ENCODE measurements at regions not wholly inside any gene's neighbourhood (a gene's known extent, or its start where the extent isn't known, plus 50 kb on each side); places are given as distances from the start of the nearest gene placed in this dataset.
A peak's percentile ranks its signal among the peaks of the same experiment; 100 is the strongest.

- Histone ChIP-seq H3K27ac (no peak overlapping the region), H3K9me3 (no peaks in the 10 kb centered on the region), H3K36me3 (no peaks in the 10 kb centered on the region), H3K27me3 (peaks cover 0 to 16% of the 10 kb centered on the region in 2 donors), H3K4me1 (no peaks in the 10 kb centered on the region), H3K4me3 (no peak overlapping the region)
- intact Hi-C loops (cut with DNase I), result no loop called here
- no peak for TF ChIP-seq CTCF (IDR thresholded peaks at IDR 0.05)
- ATAC-seq (no peak), DNase-seq (no peak)
Measured at GRCh38 chr11:113567097-113567496, 91.9 kb upstream of the DRD2 start.

- no peak for TF ChIP-seq CTCF (IDR thresholded peaks at IDR 0.05)
- Histone ChIP-seq H3K27me3 (peaks cover 0 to 20% of the 10 kb centered on the region in 2 donors), H3K4me3 (no peak overlapping the region), H3K27ac (no peak overlapping the region), H3K36me3 (no peaks in the 10 kb centered on the region), H3K9me3 (no peaks in the 10 kb centered on the region), H3K4me1 (no peaks in the 10 kb centered on the region)
- intact Hi-C loops (cut with DNase I), result no loop called here
- ATAC-seq, result no peak
- DNase-seq, result peak in 1 of 4 donors; percentile 6
Measured at GRCh38 chr11:113564527-113565130, 89.4 kb upstream of the DRD2 start.

- ATAC-seq, result no peak
- intact Hi-C loops (cut with DNase I), result no loop called here
- H3K4me3 ChIP-seq, result no peak overlapping the region
Measured at GRCh38 chr11:113563766-113564526, 88.7 kb upstream of the DRD2 start.

GRCh38 chr11:113562981-113563461 lies 87.8 kb upstream of the DRD2 start:
- Histone ChIP-seq H3K4me3 (no peak overlapping the region), H3K4me1 (no peaks in the 10 kb centered on the region), H3K27me3 (peaks cover 0 to 20% of the 10 kb centered on the region in 2 donors), H3K27ac (no peak overlapping the region), H3K9me3 (no peaks in the 10 kb centered on the region), H3K36me3 (no peaks in the 10 kb centered on the region)
- TF ChIP-seq CTCF (IDR thresholded peaks at IDR 0.05), result no peak
- no peak for DNase-seq
- ATAC-seq, result no peak
- intact Hi-C loops (cut with DNase I), result no loop called here

More at GRCh38 chr11:113563766-113564526, 88.7 kb upstream of the DRD2 start:
- no peaks in the 10 kb centered on the region for H3K4me1 ChIP-seq
- peaks cover 0 to 20% of the 10 kb centered on the region in 2 donors for H3K27me3 ChIP-seq
- no peak overlapping the region for H3K27ac ChIP-seq
- DNase-seq, result no peak
- H3K36me3 ChIP-seq, result no peaks in the 10 kb centered on the region
- no peak for TF ChIP-seq CTCF (IDR thresholded peaks at IDR 0.05)
- H3K9me3 ChIP-seq, result no peaks in the 10 kb centered on the region

- Histone ChIP-seq H3K27ac (no peak overlapping the region), H3K4me1 (no peaks in the 10 kb centered on the region), H3K9me3 (no peaks in the 10 kb centered on the region), H3K4me3 (no peak overlapping the region), H3K36me3 (no peaks in the 10 kb centered on the region), H3K27me3 (peaks cover 0 to 18% of the 10 kb centered on the region in 2 donors)
- intact Hi-C loops (cut with DNase I), result no loop called here
- DNase-seq (no peak), ATAC-seq (no peak)
- TF ChIP-seq CTCF (IDR thresholded peaks at IDR 0.05), result no peak
Measured at GRCh38 chr11:113562576-113562975, 87.4 kb upstream of the DRD2 start.

Data from left lung (tissue), 4 donors.